GM18870 (cell line): ENCODE measurements at regions not wholly inside any gene's neighbourhood (a gene's known extent, or its start where the extent isn't known, plus 50 kb on each side); places are given as distances from the start of the nearest gene placed in this dataset.

Experiments
- ATAC-seq: cut with Tn5 transposase; IDR thresholded peaks from one replicate; pipeline ENCODE4 v1.9.1; 2021; ENCODE audit warnings: moderate library complexity; ENCODE audit not compliant: unreplicated experiment

- ATAC-seq = no peak
Observed at GRCh38 chr11:28659716-28660348, 551.6 kb downstream of the METTL15 start.

- ATAC-seq = no peak
Observed at GRCh38 chr11:28657378-28658030, 549.3 kb downstream of the METTL15 start.

GRCh38 chr11:28654191-28654590, 546.0 kb downstream of the METTL15 start:
- no peak for ATAC-seq

- ATAC-seq = no peak
Observed at GRCh38 chr11:28649922-28650321, 541.7 kb downstream of the METTL15 start.

- ATAC-seq = no peak
Observed at GRCh38 chr11:28636566-28636965, 528.4 kb downstream of the METTL15 start.

GRCh38 chr11:28636033-28636432, 527.8 kb downstream of the METTL15 start:
- no peak for ATAC-seq

GRCh38 chr11:28632338-28632737, 524.1 kb downstream of the METTL15 start:
- no peak for ATAC-seq

- no peak for ATAC-seq
Observed at GRCh38 chr11:28631148-28631547, 523.0 kb downstream of the METTL15 start.

- ATAC-seq = no peak
Observed at GRCh38 chr11:28629235-28629634, 521.0 kb downstream of the METTL15 start.

GRCh38 chr11:28628412-28628811, 520.2 kb downstream of the METTL15 start:
- ATAC-seq = no peak

- ATAC-seq = no peak
Observed at GRCh38 chr11:28627690-28628255, 519.6 kb downstream of the METTL15 start.

- ATAC-seq = no peak
Observed at GRCh38 chr11:28625532-28625931, 517.3 kb downstream of the METTL15 start.

- no peak for ATAC-seq
Observed at GRCh38 chr11:28621753-28622152, 513.6 kb downstream of the METTL15 start.

- ATAC-seq = no peak
Observed at GRCh38 chr11:28619846-28620540, 511.8 kb downstream of the METTL15 start.

- no peak for ATAC-seq
Observed at GRCh38 chr11:28618416-28618815, 510.2 kb downstream of the METTL15 start.

- ATAC-seq = no peak
Observed at GRCh38 chr11:28616160-28616965, 508.2 kb downstream of the METTL15 start.

GRCh38 chr11:28615542-28615941, 507.4 kb downstream of the METTL15 start:
- ATAC-seq = no peak

- no peak for ATAC-seq
Observed at GRCh38 chr11:28606930-28607329, 498.7 kb downstream of the METTL15 start.

GRCh38 chr11:28599656-28600055, 491.5 kb downstream of the METTL15 start:
- ATAC-seq = no peak

GRCh38 chr11:28598531-28598930, 490.3 kb downstream of the METTL15 start:
- no peak for ATAC-seq

- no peak for ATAC-seq
Observed at GRCh38 chr11:28596816-28597215, 488.6 kb downstream of the METTL15 start.
